K562 (cell line): ENCODE measurements at regions not wholly inside any gene's neighbourhood (a gene's known extent, or its start where the extent isn't known, plus 50 kb on each side); places are given as distances from the start of the nearest gene placed in this dataset.

Source experiments
- SMARCB1 ChIP-seq: IDR thresholded peaks from 2 replicates; pipeline ENCODE4 v1.6.1; 2011; ENCODE audit warnings: improper control_type of control experiment, low read depth; ENCODE audit not compliant: insufficient read length
- TF ChIP-seq, protein P1 (sequence below), 3 experiments: IDR thresholded peaks in 2 of 3; conservative IDR thresholded peaks in 1 of 3; 2 replicates each; pipeline ENCODE4 v1.5.1; 2011 to 2012; ENCODE audit warnings: low read length in 3 of 3, mild to moderate bottlenecking in 3 of 3, control low read depth in 2 of 3, improper control_type of control experiment in 1 of 3, inconsistent platforms in 1 of 3, low read depth in 1 of 3, mixed read lengths in 1 of 3, moderate library complexity in 1 of 3; ENCODE audit not compliant: insufficient read depth in 2 of 3

DNA sequence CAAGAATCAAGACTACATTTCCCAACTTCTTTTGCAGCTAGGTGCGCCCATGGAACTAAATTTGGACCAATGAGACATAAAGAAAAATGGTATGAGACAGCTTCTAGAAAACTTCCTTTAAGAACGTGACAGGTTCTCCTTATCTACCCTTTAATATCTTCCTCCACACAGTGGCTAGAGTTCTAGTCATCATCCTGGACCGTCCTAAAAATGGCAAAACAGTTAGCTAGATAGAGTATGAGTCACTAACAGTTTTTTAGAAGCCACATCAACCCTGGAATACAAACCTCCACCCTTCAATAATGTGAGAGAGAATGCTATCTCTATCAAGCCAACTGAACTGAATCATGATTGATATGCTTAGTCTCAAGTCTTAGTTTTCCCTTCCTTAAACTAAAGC lies 267.9 kb upstream of the SLC7A11 start:
- TF ChIP-seq, protein P1, sequence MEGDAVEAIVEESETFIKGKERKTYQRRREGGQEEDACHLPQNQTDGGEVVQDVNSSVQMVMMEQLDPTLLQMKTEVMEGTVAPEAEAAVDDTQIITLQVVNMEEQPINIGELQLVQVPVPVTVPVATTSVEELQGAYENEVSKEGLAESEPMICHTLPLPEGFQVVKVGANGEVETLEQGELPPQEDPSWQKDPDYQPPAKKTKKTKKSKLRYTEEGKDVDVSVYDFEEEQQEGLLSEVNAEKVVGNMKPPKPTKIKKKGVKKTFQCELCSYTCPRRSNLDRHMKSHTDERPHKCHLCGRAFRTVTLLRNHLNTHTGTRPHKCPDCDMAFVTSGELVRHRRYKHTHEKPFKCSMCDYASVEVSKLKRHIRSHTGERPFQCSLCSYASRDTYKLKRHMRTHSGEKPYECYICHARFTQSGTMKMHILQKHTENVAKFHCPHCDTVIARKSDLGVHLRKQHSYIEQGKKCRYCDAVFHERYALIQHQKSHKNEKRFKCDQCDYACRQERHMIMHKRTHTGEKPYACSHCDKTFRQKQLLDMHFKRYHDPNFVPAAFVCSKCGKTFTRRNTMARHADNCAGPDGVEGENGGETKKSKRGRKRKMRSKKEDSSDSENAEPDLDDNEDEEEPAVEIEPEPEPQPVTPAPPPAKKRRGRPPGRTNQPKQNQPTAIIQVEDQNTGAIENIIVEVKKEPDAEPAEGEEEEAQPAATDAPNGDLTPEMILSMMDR (IDR thresholded peaks at IDR 0.05 in 2 of 3, conservative IDR thresholded peaks at IDR 0.05 in 1 of 3; ENCODE audit: insufficient read depth in 2 of 3, low read depth in 1 of 3, low read length in 3 of 3) = no peak
- no peak for TF ChIP-seq SMARCB1
